CD4-positive, alpha-beta T cell treated with Interleukin-10 for 1 hour (primary cell): ENCODE measurements at regions not wholly inside any gene's neighbourhood (a gene's known extent, or its start where the extent isn't known, plus 50 kb on each side); places are given as distances from the start of the nearest gene placed in this dataset.

ENCODE experiments used
- DNase-seq: peaks from one replicate; pipeline ENCODE4 v3.0.0-alpha.2; 2020

DNA sequence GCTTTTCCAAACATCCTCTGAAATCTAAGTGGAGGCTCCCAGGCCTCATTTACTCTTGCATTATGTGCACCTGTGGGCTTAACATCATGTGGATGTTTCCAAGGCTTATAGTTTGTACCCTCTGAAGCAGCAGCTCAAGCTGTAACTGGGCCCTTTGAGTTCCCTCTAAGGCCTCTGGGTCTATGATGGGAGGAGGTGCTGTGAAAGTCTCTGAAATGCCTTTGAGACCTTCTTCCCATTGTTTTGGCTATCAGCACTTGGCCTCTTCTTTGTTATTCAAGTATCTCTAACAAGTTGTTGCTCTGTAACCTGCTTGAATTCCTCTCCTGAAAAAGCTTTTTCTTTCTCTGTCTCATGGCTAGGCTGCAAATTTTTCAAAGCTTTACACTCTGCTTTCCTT lies 58.1 kb upstream of the MYT1L start:
- no peak for DNase-seq
